Uterus (tissue), 3 donors: ENCODE measurements at regions not wholly inside any gene's neighbourhood (a gene's known extent, or its start where the extent isn't known, plus 50 kb on each side); places are given as distances from the start of the nearest gene placed in this dataset.
"Not testable (repeated sequence)": the region's sequence is repeated elsewhere in the genome, so short reads cannot be mapped to it uniquely, and the experiment has no call there.

Source experiments
- DNase-seq, 2 donors: peaks; one replicate each; pipeline ENCODE4 v3.0.0-alpha.2; 2019 to 2020
- H3K27ac ChIP-seq, 2 donors: fragments of 200-600 bp; sonication (generic); 1 replicate in 1 of 2; 2 replicates in 1 of 2; pipeline ENCODE4 v1.5.1; 2016 to 2018
- H3K27me3 ChIP-seq, 2 donors: fragments of 200-600 bp; sonication (generic); one replicate each; pipeline ENCODE4 v1.5.1; 2018 to 2019; ENCODE audit warnings: control low read depth in 1 of 2
- H3K36me3 ChIP-seq, 2 donors: fragments of 200-600 bp; sonication (generic); one replicate each; pipeline ENCODE4 v1.5.1; 2019; ENCODE audit warnings: control low read depth in 1 of 2
- H3K4me1 ChIP-seq, 2 donors: fragments of 200-600 bp; sonication (generic); one replicate each; pipeline ENCODE4 v1.5.1; 2018 to 2019; ENCODE audit warnings: control low read depth in 1 of 2
- H3K4me3 ChIP-seq, 2 donors: fragments of 200-600 bp; sonication (generic); 1 replicate in 1 of 2; 2 replicates in 1 of 2; pipeline ENCODE4 v1.5.1; 2018 to 2019; ENCODE audit warnings: mild to moderate bottlenecking in 1 of 2
- H3K9me3 ChIP-seq, 2 donors: fragments of 200-600 bp; sonication (generic); one replicate each; pipeline ENCODE4 v1.5.1; 2019; ENCODE audit warnings: control low read depth in 1 of 2
- intact Hi-C: fragments of 100-400 bp; cut with DNase I; formaldehyde crosslinking; loops from one replicate; pipeline ENCODE4 v1.15.1; 2023; ENCODE audit warnings: low total_unique reads
- donor health status: DM: yes; HTN: yes; CAD: no.

DNA sequence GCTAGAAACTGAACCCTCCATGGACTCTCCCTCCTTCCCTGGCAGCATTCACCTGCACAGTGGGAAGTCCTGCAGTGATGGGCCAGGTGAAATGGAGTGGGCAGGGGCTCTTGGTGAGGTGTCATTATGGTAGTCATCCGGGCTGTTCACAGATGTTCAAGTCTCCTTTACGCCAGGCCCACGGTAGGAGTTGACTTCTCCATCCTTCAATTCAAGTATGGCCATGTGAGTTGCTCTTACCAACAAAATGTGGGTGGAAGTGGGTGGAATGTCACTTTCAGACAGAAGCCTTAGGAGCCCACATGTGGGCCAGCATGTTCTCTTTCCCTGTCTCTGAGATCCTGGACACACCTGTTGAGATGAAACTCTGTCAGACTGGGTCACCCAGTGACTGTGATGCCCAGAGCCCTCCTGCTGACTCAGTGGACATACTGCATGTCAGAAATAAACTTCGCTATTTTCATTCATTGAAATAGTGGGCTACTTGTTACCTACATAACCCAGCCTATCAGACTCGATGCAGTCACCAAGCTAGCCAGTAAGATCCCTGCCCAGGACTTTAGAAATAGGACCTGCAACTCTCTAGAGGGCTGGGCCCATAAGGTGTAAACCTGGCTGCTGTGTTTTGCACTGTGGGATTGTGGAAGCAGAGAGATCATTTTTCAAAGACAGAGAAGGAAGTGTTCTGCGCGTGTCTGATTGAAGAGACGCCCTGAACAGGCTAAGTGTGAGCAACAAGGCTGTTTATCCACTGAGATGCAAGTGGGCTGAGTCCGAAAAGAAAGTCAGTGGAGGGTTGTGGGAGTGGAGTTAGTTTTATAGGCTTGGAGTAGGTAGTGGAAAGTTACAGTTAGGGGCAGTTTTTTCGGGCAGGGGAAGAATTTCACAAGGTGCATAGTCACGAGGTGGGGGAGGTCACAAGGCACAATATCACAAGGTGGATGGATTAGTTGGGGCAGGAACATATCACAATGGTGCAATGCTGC, 174.4 kb downstream of the TRIM43 start:
- H3K4me1 ChIP-seq, H3K4me3 ChIP-seq, H3K9me3 ChIP-seq, H3K36me3 ChIP-seq, intact Hi-C loops, H3K27ac ChIP-seq, H3K27me3 ChIP-seq, DNase-seq: not testable (repeated sequence)

- H3K9me3 ChIP-seq, intact Hi-C loops, H3K27ac ChIP-seq, H3K36me3 ChIP-seq, DNase-seq, H3K27me3 ChIP-seq, H3K4me1 ChIP-seq, H3K4me3 ChIP-seq: not testable (repeated sequence)
These were observed 175.7 kb downstream of the TRIM43 start for GRCh38 chr2:95767531-95767930.

GRCh38 chr2:95767950-95768349, 176.1 kb downstream of the TRIM43 start:
- H3K27me3 ChIP-seq, intact Hi-C loops, H3K27ac ChIP-seq, H3K9me3 ChIP-seq, H3K36me3 ChIP-seq, DNase-seq, H3K4me3 ChIP-seq, H3K4me1 ChIP-seq: not testable (repeated sequence)

- intact Hi-C loops, DNase-seq, H3K36me3 ChIP-seq, H3K27me3 ChIP-seq, H3K4me3 ChIP-seq, H3K9me3 ChIP-seq, H3K27ac ChIP-seq, H3K4me1 ChIP-seq: not testable (repeated sequence)
These were observed 177.5 kb downstream of the TRIM43 start for GRCh38 chr2:95769256-95769655.

DNA sequence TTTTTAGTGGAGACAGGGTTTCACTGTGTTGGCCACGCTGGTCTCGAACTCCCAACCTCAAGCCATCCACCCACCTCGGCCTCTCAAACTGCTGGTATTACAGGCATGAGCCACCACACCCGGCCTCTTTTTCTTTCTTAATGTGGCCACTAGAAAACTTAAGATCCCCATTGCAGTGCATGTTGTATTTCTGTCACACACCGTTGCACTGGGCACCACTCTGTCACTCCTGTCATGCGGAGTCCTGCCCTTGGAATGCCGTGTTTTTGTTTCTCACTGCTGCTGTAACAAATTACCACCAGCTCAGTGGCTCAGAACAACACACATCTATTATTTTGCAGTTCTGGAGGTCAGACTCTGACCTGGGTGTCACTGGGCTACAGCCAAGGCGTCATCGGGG, 178.9 kb downstream of the TRIM43 start:
- DNase-seq, H3K27me3 ChIP-seq, intact Hi-C loops, H3K4me3 ChIP-seq, H3K4me1 ChIP-seq, H3K36me3 ChIP-seq, H3K27ac ChIP-seq, H3K9me3 ChIP-seq: not testable (repeated sequence)

DNA sequence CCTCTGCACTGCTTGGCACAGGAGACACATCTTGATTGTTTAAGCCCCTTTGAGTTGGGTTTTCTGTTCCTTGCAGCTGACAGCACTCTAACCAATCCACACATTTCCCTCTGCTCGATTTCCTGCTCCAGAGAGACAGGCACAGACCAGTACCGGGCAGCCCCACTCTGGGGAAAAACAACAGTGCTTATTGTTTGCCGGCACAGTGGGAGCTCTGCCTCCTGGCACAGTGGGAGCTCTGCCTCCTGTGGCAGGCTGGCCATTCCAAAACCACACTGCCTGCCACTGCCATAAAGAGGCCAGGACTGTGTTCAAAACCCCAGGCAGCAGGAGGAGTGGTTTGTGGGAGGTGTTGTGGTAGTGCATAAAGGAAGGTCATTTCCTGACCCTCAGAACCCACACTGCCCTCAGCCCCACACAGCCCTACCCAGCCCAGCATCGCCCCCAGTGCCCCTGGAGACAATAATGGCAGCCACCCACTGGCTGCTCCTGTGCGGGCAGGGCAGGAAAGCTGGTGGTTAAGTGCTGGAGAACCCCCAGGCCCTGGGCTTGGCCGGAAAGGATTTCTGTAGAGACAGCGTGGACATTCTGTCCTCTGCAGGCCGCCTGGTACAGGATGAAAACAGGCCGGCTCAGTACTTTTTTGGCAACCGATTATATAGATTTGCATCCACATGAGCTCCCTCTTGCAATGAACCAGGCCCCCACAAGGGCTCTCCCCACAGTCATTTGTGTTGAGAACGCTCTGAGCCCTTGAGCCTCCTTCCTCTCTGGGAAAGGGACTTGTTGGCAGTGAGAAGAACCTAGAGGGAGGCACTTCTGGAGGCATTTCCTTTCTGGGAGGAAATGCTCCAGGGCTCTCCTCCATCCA, 182.8 kb downstream of the TRIM43 start:
- DNase-seq, H3K27ac ChIP-seq, H3K4me3 ChIP-seq, H3K36me3 ChIP-seq, H3K4me1 ChIP-seq, intact Hi-C loops, H3K27me3 ChIP-seq, H3K9me3 ChIP-seq: not testable (repeated sequence)

- H3K4me1 ChIP-seq, DNase-seq, H3K36me3 ChIP-seq, H3K4me3 ChIP-seq, intact Hi-C loops, H3K9me3 ChIP-seq, H3K27ac ChIP-seq, H3K27me3 ChIP-seq: not testable (repeated sequence)
These were observed 183.4 kb downstream of the TRIM43 start for GRCh38 chr2:95775193-95775531.
